GM18907 (cell line): ENCODE measurements at regions not wholly inside any gene's neighbourhood (a gene's known extent, or its start where the extent isn't known, plus 50 kb on each side); places are given as distances from the start of the nearest gene placed in this dataset.
A peak's percentile ranks its signal among the peaks of the same experiment; 100 is the strongest.

ENCODE experiments used
- ATAC-seq: cut with Tn5 transposase; IDR thresholded peaks from one replicate; pipeline ENCODE4 v1.9.1; 2021; ENCODE audit warnings: mild to moderate bottlenecking, moderate library complexity; ENCODE audit not compliant: unreplicated experiment

DNA sequence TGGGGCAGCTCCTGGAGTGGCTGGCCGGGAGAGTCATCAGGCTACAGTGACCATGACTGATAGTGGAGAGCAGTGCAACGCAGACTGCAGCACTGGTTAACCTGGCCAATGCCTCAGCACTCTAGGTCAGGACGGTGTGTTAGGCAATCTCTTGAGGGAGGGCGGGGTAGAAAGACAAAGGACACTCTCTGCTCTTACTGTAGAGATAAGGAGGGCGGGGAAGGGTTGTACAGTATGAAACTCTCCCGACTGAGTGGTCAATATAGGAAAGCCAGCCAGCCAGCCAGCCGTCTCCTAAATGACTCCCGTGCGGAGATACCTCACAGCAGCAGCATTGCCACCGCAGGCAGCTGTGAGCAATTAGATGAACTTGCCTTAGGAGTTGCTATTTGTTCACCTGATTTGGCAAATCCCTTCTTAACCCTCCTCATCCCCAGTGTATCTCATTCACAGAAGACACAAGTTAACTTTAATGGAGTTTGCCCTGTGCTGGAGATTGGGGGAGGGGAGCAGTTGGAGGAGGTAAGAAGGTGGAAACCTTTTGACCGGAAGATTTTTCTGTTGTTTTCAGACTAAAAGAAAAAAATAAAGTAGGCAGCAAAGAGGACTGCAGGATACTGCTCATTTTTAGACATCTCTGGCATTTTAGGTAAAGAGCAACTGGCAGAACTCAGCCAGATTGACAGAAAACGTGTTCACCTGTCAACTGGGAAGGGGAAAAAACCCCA, 330.5 kb downstream of the HNRNPD start:
- ATAC-seq = no peak

DNA sequence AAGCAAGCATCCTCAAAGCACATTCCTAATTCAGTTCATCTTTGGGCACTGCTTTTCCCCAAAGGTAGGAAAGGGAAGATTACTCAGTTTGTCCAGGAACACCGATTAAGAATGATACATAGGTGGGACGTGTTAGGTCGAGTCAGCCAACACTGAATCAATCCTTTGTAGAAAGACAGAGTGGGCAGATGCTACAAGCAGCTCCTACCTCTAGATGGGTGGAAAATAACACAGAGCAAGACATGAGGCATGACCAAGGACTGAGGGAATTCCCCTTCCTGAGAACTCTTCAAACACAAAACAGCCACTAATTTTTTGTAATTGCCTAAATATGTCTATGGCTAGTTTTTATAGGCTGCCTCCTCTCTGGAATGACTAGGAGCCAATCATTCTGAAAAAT, 331.7 kb downstream of the HNRNPD start:
- ATAC-seq = no peak

DNA sequence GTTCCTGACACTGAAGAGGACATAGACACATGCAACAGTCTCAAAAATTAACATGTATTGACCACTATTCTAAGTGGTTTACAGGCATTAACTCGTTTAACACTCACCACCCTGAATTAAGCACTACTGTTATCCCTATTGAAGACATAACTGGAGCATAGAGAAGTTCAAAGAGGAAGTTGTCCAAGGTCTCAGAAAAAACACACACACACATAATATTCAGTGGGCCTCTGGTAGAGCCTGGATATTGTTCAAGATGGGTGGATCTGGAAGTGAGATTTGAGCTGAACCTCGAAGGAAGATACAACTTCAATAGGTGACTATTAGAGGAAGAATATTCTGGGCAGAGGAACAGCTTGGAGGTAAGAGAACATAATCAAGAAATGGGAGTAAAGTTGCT, 334.9 kb downstream of the HNRNPD start:
- ATAC-seq = no peak

DNA sequence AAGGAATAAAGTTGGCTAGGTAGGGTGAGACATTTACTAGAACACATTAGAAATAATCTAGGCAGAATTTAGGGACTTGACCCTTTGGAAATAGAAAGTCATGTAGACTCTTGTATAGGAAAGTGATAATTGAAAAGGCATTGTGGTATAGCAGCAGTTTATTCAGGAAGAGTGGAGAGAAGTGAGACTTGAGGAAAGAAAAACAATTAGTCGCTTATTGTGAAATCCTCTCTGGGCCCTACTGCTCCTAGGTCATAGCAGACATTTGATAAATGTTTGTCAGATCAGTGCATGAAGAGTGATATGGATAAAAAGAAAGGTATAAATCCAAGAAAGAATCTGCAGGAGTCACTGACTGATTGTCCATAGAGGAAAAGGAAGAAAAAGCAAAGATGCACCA, 337.6 kb downstream of the HNRNPD start:
- ATAC-seq = no peak

DNA sequence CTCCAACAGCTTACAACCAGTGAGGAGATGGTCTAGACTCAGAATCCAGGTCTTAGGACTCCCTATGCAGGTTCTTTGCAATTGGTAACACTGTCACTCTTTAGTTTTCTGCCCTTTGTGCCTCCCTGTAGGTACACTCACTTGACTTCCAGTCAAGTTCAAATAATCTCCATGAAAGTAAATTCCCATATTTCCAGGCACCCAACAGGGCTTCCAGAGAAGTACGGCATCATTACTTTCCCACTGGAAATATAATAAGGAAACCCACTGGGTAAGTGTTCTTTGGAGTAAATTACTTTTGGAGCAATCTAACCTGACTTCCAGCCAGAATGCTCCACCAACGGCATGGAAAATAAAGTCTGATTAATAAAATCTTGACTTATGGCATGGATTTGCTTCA, 338.9 kb downstream of the HNRNPD start:
- no peak for ATAC-seq

DNA sequence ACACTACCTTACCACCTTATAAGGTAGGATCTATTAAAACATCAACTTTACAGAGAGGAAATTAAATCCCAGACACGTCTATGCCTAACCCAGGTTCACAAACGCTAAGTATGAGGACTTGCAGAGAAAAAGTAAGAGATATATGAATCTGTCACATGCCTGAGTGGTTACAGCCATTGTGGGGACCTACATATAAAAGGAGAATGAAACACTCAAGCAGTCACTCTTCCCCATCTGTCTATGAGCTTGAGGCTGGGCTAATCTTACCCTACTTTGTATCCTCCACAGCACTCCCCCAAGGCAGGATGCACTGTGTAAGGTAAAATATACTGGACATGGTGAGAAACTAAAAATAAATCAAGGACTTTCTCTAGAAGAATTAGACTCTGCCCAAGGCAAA, 339.9 kb downstream of the HNRNPD start:
- ATAC-seq = no peak

DNA sequence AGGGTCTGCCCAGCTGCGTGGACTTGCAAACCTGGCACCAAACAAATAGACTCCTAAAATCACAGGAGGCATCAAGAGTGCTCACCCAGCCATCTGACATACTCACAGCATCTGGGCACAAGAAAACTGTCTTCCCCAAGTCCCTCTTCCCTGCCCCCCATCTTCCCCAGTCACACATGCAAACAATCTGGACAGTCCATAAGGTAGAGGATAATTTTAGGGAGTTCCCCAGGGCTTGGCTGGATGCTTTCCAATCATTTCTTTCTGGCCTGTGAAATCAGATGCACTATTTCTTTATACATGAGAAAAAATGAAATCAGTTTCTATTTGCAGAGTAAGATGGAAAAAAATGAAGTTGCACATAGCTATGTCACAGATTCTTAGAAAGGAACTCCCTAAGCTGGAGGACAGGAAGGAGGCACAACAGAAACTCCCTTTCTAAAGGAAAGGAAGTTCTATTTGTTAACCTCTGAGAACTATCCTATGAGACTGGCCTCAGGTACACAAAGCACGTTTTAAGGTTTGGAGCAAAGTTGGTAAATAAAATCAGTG, 342.3 kb downstream of the HNRNPD start:
- no peak for ATAC-seq

DNA sequence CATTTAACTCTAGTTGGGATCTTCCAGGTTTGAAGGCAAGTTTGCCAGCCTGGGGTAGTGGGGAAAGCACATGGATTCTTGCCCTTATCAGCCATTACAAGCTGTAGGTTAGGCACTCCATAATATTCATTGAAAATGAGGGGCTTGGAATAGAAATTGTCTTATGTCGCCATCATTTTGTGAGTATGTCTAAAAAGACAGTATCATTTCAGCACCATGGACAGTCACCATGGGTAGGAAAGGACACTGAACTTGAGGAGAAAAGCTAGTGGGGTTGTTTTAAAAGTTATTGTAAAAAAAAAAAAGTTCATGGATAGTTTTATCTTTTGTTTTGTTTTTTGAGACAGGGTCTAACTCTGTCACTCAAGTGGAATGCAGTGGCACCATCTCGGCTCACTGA, 356.1 kb downstream of the HNRNPD start:
- no peak for ATAC-seq

DNA sequence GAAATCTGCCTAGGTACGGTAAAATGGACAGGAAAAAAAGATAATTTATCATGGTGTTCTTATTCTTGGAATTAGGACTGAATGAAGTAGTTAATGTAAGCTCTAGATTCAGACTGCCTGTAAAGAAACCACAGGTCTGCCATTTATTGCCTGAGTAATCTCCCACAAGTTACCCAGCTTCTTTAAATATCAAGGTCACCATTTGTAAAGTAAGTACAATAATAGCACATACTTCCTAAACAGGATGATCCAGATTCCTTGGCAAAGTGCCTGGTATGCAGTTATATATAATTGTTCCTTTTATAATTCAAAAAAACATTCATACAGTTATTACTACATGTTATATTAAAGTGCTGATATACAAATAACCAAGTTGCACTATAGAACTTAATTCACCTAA, 368.6 kb downstream of the HNRNPD start:
- ATAC-seq = no peak

DNA sequence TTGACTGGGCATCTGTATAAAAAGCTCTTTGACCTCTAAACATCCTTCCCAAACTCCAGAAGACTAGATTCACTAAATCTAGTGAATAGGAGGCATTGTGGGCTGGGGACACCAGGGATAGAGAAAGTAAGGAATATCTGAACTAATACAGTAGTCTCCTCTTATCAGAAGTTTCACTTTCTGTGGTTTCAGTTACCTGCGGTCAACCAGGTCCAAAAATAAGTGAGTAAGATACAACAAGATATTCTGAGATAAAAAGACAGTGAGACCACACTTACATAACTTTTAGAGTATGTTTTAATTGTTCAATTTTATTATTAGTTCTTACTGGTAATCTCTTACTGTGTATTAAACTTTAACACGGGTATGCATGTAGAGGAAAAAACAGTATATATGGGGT, 376.5 kb downstream of the HNRNPD start:
- ATAC-seq = no peak

DNA sequence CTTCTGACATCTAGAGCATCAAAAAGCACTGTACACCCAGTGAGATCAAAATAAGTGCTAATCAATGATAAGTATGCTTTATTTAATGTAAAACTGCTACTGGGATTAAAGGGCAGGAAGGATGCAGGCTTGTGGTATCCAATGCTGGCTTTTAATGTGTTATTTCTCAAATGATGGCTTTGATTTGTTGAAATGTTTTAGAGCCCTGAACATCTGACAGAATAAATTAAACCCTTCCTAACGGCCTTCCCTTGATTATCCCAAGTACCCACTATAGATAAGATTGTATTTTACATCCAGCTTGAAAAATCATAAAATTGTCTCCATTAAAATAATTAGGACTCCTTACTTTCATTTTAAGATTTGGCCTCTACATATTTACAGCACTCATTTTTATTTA, 382.9 kb downstream of the HNRNPD start:
- no peak for ATAC-seq

DNA sequence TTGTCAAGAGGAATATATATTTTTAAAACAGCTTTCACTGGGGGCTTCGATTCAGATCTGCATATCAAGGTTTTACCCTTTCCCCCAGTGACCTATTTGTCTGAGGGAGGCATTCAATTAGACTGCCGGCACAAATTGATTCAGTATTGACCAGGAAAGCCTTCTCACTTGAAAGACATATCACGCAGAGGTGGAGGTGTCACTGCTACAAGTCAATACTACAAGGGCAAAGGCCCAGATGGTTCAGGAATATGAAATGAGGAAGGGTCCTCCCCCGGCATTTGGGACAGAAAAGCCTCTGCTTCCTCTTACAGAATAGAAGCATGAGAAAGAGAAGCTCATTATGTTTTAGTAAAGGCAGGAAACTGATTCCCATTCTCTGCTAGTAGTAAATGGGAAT, 383.6 kb downstream of the HNRNPD start:
- no peak for ATAC-seq

DNA sequence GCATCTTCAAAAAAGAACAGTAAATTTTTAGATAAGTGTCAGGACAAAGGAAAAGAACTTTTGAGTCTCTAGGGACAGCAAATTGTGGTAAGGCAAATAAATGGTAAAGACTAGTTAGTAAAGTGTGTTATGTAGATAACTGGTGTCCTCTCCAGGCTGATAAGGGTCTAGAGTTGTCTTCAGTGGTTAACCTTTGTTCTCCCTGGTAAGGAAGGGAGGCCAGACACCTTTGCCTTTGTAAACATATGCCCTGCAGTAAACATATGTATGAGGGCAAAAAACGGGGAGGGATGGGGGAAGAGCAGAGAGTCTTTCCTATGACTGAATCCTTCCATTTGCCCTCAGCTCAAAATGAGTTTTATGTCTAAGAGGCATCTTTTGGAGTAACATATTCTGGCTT, 384.6 kb downstream of the HNRNPD start:
- ATAC-seq = no peak

DNA sequence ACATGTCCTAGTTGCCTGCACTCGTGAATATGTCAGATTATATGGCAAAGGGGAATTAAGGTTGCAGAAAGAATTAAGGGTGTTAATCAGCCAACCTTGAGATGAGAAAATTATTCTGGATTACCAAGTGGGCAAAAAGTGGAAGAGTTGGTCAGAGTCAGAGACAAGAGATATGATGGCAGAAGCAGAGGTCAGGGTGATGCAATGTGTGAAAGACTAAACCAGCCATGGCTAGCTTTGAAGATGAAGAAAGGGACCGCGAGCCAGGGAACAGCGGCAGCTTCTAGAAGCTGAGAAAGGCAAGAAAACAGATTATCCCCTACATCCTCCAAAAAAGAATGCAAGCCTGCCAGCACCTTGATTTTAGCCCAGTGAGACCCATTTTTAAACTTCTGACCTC, 385.6 kb downstream of the HNRNPD start:
- no peak for ATAC-seq

DNA sequence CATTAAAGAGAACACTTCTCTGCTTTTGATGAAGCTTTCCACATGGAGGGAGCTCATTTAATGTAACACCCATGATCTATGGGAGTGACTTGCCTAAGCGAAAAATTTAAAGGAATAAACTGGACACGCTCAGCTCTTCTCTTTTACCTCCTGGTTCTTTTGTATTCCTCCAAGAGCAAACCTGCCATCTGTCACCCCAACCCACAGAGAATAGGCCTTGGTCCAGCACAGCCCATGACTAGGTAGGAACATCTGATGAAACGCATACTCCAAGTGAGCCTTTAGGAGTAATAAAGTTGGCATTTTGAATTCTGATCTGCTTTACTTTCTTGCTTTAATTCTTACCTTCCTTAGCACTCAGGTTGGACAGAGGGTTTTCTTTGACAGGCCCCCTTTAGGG, 389.0 kb downstream of the HNRNPD start:
- no peak for ATAC-seq

DNA sequence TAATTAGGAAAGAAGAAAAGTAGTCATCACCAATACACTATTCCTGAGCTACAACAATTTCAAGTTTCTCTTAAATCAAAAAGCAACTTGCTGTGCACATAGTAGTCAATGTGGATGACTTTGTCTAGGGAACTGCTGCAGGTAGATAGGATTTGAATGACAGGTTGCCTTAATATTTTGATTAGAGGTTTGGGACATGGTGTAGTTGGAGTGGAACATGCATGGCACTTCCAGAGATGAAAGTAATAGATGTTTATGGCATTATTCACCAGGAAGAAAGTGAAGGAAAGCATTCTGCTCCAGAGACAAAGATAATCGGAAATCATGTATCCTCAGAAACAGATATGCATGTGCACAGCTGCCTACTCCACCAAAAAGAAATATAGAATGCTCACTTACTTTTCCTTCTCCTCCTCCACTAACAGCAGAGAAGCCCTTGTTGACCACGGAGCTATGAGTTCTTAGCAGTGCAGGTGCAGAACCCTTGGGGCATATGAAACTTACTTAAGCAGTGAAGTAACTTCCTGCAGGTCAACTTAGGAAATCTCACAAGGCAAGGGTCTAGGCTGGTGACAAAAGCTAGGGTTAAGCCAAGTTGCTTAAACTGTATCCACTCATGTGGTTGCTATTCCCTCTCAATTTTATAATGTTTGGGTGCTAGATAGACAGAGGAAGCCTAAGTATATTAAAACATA, 390.8 kb downstream of the HNRNPD start:
- ATAC-seq = peak; percentile 66

DNA sequence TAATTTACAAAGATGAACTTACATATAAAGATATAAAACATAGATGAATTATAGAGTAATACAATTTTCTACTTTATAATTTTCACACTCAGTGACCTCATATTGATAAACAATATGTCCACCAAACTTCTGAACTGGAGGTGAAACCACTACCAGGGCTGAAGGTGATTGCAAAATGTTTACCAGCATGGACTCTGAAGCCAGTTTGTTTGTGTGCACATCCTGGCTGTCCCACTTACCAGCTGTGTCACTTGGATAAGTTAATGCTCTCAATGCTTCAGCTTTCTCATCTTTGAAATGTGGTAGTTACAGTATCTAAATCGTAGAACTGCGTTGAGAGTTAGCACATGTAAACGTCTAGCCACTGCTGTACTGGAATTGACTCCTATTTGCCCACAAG, 392.6 kb downstream of the HNRNPD start:
- no peak for ATAC-seq

DNA sequence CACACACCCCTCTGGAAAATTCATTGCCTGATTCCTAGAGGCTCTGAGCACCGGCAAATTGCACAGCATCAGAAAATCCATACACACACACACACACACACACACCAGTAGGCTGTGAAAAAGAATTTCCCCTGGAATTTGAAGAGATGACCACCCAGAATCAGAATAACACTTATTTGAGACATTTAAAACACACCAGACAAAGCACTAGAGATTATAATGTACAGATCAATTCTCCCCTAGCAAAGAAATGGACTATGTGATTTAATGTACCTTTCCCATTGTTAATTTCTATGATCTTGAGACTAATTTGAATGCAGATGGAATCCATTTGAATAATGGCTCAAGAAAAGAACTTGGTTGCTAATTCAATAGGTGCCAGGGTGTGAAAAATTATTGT, 399.3 kb downstream of the HNRNPD start:
- no peak for ATAC-seq

DNA sequence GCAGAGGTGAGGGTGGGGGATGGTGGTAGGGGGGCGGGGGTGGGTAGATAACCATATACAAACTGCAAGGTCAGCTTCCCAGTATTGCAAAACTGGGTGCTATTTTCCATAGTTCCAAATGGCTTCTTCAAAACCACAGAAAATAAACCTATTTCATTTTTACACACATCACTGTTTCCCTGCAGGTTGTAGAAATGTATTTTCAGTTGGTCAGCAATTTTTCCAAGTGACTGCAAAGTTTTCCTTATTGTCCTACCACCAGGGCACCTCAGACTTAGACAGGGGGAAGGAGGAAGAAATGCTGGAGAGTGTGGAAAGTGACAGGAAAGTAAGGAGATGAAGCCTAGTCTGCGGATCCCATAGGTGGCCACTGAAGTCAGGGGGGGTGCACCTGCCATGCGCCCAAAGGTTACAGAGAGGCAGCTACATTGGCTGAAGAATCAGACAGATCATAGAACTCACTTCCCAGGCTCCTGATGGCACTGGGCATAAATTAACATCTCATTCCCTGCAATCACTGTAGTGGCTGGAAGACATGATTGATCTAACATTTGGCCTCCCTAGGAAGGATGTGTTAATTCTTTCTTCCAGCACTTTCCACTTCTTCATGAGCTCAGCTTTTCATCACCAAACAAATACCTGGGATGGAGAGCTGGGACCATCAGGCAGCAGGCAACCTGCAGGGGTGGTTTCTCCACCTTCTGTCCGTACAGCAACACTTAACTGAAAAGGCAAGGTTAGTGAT, 402.0 kb downstream of the HNRNPD start:
- ATAC-seq = no peak

DNA sequence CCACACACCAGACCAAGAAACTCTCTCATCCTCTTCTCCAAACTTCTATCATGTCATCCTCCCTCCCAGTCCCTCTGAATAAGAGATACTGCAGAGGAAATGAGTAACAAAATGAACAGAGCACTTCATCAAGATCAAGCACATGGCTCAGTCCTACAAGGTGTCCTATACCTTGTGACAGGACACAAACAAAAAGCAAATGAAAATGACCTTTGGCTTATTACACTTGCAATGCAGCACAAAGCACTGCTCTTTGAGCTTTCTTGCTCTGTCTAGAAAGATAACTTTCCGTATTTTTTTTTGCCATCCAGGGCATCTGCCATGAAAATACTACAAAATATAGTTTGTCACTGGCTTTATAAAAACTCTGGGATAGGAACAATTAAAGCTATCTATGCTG, 402.7 kb downstream of the HNRNPD start:
- ATAC-seq = no peak

DNA sequence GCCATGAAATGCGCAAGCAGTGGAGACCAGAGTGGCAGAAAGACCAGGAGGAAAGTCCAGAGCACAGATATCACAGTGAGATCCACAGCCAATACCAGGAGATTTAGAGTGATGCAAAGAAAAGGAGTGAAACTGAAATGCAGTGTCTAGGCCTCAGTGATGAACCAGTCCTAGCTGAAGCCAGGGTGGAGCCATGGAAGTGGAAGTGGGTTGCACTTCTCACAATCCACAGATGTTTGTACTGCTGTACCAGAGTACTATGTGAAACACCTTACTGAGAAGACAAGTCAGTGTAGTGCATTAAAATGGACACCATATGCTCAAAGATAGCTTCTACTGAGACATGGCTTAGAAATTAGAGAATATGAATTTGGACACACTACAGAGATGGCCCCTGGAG, 403.3 kb downstream of the HNRNPD start:
- no peak for ATAC-seq

DNA sequence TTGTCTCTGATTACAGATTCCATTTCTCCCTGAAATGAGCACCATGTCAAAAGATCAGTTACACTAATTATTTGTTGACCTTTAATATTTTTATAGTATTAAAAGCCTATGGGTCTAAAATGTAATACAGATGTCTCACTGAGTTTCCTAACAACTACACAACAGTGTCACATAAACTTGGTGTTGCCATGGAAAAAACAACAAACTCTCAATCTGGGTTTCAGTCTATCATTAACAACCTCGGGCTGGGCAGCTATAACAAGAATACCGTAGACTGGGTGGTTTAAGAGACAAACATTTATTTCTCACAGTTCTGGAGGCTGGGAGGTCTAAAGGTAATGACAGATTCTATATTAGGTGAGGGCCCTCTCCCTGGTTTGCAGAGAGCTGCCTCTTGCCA, 407.1 kb downstream of the HNRNPD start:
- no peak for ATAC-seq
